ENCODE measurements at regions not wholly inside any gene's neighbourhood (a gene's known extent, or its start where the extent isn't known, plus 50 kb on each side); places are given as distances from the start of the nearest gene placed in this dataset.

DNA sequence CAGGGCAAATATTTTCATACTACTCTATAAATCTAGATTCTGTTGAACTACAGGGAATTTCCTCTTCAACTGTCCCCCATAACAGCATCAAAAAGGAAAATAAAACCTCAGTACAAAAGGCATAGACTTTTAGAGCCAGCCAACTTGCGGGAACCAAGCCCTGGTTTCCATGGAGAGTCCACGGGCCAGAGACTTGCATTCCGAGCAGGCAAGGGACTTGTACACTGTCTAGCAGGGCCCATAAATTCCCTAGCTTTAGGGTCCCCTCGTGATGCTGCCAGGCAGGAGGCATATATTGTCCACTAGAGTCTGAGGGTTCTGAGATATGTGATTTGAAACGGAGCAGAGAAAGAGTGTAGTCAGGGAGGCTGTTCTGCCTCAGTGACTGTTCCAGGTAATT, 153.1 kb upstream of the SLC14A2 start:
- TF ChIP-seq, protein P1, sequence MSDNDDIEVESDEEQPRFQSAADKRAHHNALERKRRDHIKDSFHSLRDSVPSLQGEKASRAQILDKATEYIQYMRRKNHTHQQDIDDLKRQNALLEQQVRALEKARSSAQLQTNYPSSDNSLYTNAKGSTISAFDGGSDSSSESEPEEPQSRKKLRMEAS (IDR thresholded peaks at IDR 0.05), result no peak
- TF ChIP-seq, protein P2, sequence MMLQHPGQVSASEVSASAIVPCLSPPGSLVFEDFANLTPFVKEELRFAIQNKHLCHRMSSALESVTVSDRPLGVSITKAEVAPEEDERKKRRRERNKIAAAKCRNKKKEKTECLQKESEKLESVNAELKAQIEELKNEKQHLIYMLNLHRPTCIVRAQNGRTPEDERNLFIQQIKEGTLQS (IDR thresholded peaks at IDR 0.05), result no peak
- TF ChIP-seq, protein P3, sequence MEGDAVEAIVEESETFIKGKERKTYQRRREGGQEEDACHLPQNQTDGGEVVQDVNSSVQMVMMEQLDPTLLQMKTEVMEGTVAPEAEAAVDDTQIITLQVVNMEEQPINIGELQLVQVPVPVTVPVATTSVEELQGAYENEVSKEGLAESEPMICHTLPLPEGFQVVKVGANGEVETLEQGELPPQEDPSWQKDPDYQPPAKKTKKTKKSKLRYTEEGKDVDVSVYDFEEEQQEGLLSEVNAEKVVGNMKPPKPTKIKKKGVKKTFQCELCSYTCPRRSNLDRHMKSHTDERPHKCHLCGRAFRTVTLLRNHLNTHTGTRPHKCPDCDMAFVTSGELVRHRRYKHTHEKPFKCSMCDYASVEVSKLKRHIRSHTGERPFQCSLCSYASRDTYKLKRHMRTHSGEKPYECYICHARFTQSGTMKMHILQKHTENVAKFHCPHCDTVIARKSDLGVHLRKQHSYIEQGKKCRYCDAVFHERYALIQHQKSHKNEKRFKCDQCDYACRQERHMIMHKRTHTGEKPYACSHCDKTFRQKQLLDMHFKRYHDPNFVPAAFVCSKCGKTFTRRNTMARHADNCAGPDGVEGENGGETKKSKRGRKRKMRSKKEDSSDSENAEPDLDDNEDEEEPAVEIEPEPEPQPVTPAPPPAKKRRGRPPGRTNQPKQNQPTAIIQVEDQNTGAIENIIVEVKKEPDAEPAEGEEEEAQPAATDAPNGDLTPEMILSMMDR (IDR thresholded peaks at IDR 0.05 in 2 of 3, conservative IDR thresholded peaks at IDR 0.05 in 1 of 3; ENCODE audit: borderline replicate concordance in 1 of 3, insufficient read depth in 1 of 3, low read depth in 2 of 3, low read length in 2 of 3), result no peak
- no peak for TF ChIP-seq EZH2 (IDR thresholded peaks at IDR 0.05)
- no peak for TF ChIP-seq ZNF274 (IDR thresholded peaks at IDR 0.05; ENCODE audit: low read depth, low read length)
- no peak for TF ChIP-seq POLR2AphosphoS5 (IDR thresholded peaks at IDR 0.05; ENCODE audit: low read depth, low read length)
- no peak for TF ChIP-seq EGR1 (IDR thresholded peaks at IDR 0.05; ENCODE audit: low read depth)
- no peak for TF ChIP-seq POLR2A (IDR thresholded peaks at IDR 0.05; ENCODE audit: borderline replicate concordance, extremely low read depth, insufficient read depth, insufficient read length)
- TF ChIP-seq, protein P4, sequence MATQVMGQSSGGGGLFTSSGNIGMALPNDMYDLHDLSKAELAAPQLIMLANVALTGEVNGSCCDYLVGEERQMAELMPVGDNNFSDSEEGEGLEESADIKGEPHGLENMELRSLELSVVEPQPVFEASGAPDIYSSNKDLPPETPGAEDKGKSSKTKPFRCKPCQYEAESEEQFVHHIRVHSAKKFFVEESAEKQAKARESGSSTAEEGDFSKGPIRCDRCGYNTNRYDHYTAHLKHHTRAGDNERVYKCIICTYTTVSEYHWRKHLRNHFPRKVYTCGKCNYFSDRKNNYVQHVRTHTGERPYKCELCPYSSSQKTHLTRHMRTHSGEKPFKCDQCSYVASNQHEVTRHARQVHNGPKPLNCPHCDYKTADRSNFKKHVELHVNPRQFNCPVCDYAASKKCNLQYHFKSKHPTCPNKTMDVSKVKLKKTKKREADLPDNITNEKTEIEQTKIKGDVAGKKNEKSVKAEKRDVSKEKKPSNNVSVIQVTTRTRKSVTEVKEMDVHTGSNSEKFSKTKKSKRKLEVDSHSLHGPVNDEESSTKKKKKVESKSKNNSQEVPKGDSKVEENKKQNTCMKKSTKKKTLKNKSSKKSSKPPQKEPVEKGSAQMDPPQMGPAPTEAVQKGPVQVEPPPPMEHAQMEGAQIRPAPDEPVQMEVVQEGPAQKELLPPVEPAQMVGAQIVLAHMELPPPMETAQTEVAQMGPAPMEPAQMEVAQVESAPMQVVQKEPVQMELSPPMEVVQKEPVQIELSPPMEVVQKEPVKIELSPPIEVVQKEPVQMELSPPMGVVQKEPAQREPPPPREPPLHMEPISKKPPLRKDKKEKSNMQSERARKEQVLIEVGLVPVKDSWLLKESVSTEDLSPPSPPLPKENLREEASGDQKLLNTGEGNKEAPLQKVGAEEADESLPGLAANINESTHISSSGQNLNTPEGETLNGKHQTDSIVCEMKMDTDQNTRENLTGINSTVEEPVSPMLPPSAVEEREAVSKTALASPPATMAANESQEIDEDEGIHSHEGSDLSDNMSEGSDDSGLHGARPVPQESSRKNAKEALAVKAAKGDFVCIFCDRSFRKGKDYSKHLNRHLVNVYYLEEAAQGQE (IDR thresholded peaks at IDR 0.05; ENCODE audit: low read depth), result no peak
- no peak for TF ChIP-seq FOSL1 (IDR thresholded peaks at IDR 0.05; ENCODE audit: low read depth)
